ENCODE measurements at regions not wholly inside any gene's neighbourhood (a gene's known extent, or its start where the extent isn't known, plus 50 kb on each side); places are given as distances from the start of the nearest gene placed in this dataset.

DNA sequence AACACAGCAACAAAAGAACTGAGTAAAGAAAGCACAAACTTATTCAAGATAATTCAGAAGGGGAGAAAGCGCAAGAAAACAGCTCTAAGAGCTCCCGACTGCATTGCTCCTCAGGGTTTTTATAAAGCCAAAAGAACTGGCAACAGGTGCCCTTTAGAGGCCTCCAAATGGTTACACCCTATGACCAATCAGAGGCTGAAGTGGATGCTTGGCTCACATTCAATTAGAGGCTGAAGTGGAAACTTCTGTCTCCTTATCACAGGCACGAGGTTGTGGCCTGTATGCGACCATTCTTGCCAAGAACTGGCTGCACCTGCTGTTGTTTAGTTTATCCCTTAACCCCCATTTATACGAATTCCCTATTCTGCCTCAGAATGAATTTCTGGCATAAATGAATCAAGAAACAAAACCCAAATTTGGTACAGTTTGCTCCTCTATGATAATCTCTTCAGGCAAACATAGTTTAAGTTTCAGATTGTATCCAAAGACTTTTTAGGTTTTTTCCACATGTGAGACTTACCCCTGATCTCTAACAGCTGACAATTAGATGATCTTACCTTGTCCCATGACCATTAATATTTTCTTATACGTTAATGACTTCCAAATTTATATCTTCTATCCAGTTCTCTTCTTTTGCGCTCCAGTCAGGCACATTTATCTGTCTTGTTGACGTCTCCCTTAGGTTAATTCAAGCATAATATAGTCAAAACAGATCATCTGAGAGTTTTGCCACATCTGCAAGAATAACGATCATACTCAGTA, 504.8 kb downstream of the NXPH1 start:
- Mint-ChIP-seq H3K4me1 (no peaks in the 10 kb centered on the region), H3K4me3 (no peak overlapping the region), H3K27me3 (ENCODE audit: low read depth, poor library complexity) (peaks cover 3% of the 10 kb centered on the region), H3K9me3 (no peaks in the 10 kb centered on the region), H3K36me3 (ENCODE audit: low read depth) (no peaks in the 10 kb centered on the region), H3K27ac (no peak overlapping the region)
- TF ChIP-seq CTCF (IDR thresholded peaks at IDR 0.05): no peak
- no peak for DNase-seq

DNA sequence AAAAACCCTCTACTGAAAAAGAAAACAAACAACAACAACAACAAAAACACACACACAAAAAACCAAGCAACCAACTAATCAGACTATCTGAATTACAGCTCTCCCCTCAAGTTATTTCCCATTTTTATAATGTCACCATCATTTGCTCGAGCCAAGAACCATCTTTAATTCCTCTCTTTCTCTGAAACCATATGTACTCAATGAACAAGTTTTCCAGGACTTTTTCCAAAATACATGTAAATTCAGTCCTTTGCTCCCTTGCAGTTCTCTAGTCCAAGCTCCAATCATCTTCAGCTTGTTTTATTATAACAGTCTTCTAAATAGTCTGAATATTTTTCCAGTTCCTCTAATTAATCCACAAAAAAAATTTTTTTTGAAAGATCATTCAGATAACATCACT, 506.0 kb downstream of the NXPH1 start:
- no peak for TF ChIP-seq CTCF (IDR thresholded peaks at IDR 0.05)
- Mint-ChIP-seq H3K4me1 (no peaks in the 10 kb centered on the region), H3K9me3 (no peaks in the 10 kb centered on the region), H3K27ac (no peak overlapping the region), H3K27me3 (ENCODE audit: low read depth, poor library complexity) (peaks cover 3% of the 10 kb centered on the region), H3K4me3 (no peak overlapping the region), H3K36me3 (ENCODE audit: low read depth) (no peaks in the 10 kb centered on the region)
- DNase-seq: no peak

GRCh38 chr7:8963722-8964121, 530.3 kb downstream of the NXPH1 start:
- no peak for TF ChIP-seq CTCF (IDR thresholded peaks at IDR 0.05)
- H3K4me1 Mint-ChIP-seq: no peaks in the 10 kb centered on the region
- no peaks in the 10 kb centered on the region for H3K27me3 Mint-ChIP-seq (ENCODE audit: low read depth, poor library complexity)
- no peak overlapping the region for H3K27ac Mint-ChIP-seq
- H3K4me3 Mint-ChIP-seq: no peak overlapping the region
- no peaks in the 10 kb centered on the region for H3K36me3 Mint-ChIP-seq (ENCODE audit: low read depth)
- no peak for DNase-seq
- H3K9me3 Mint-ChIP-seq: no peaks in the 10 kb centered on the region

DNA sequence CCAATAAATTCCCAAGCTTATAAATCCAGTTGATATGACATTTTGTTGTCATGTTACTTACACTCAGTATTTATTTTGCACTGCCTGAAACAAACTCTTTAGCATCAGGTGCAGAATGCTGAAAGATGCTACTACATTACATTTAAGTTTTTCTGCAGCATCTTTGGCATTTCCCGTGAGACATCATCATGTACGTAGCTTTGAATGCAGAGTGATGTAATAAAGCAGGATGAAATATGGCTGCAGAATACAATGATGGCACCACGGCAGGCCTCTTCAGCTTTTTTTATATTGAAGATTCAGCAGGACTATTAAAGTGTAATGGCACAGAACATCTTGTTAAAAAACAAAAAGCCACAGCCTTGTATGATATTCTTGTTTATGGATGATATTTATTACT, 531.8 kb downstream of the NXPH1 start:
- H3K9me3 Mint-ChIP-seq: no peaks in the 10 kb centered on the region
- TF ChIP-seq CTCF (IDR thresholded peaks at IDR 0.05): no peak
- H3K36me3 Mint-ChIP-seq (ENCODE audit: low read depth): no peaks in the 10 kb centered on the region
- no peaks in the 10 kb centered on the region for H3K4me1 Mint-ChIP-seq
- no peaks in the 10 kb centered on the region for H3K27me3 Mint-ChIP-seq (ENCODE audit: low read depth, poor library complexity)
- H3K27ac Mint-ChIP-seq: no peak overlapping the region
- no peak for DNase-seq
- H3K4me3 Mint-ChIP-seq: no peak overlapping the region

- TF ChIP-seq CTCF (IDR thresholded peaks at IDR 0.05): no peak
- Mint-ChIP-seq H3K27ac (no peak overlapping the region), H3K4me3 (no peak overlapping the region), H3K36me3 (ENCODE audit: low read depth) (no peaks in the 10 kb centered on the region), H3K27me3 (ENCODE audit: low read depth, poor library complexity) (no peaks in the 10 kb centered on the region), H3K4me1 (no peaks in the 10 kb centered on the region), H3K9me3 (no peaks in the 10 kb centered on the region)
- no peak for DNase-seq
Measured at GRCh38 chr7:8973601-8974000, 540.2 kb downstream of the NXPH1 start.

DNA sequence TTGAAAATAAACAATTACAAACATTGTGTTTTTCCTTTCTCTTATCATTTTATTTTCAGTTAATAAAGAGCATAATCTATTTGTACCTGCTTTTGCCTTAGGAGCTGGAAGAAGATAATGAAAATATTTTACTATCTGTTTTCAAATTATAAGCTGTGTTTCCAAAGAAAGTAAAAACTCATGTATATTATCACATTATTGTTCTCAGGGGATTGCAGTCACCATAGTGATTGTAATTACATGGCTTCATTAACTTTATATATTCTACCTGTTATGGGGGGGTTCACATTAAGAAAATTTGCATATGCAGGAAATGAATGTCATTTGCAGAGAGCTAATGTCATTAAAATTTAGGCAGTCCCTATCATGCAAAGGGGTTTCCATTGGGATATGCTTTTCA, 542.3 kb downstream of the NXPH1 start:
- no peak for TF ChIP-seq CTCF (IDR thresholded peaks at IDR 0.05)
- DNase-seq: no peak
- Mint-ChIP-seq H3K27me3 (ENCODE audit: low read depth, poor library complexity) (no peaks in the 10 kb centered on the region), H3K4me1 (no peaks in the 10 kb centered on the region), H3K36me3 (ENCODE audit: low read depth) (no peaks in the 10 kb centered on the region), H3K4me3 (no peak overlapping the region), H3K27ac (no peak overlapping the region), H3K9me3 (no peaks in the 10 kb centered on the region)
